ENCODE measurements at regions not wholly inside any gene's neighbourhood (a gene's known extent, or its start where the extent isn't known, plus 50 kb on each side); places are given as distances from the start of the nearest gene placed in this dataset.

- TF ChIP-seq FOXS1 (CRISPR knock-in tag; IDR thresholded peaks at IDR 0.05) (no peak), PHF8 (IDR thresholded peaks at IDR 0.05; ENCODE audit: borderline replicate concordance, low read depth) (no peak)
Measured at GRCh38 chr2:156165742-156166141, 166.8 kb downstream of the NR4A2 start (continued).

DNA sequence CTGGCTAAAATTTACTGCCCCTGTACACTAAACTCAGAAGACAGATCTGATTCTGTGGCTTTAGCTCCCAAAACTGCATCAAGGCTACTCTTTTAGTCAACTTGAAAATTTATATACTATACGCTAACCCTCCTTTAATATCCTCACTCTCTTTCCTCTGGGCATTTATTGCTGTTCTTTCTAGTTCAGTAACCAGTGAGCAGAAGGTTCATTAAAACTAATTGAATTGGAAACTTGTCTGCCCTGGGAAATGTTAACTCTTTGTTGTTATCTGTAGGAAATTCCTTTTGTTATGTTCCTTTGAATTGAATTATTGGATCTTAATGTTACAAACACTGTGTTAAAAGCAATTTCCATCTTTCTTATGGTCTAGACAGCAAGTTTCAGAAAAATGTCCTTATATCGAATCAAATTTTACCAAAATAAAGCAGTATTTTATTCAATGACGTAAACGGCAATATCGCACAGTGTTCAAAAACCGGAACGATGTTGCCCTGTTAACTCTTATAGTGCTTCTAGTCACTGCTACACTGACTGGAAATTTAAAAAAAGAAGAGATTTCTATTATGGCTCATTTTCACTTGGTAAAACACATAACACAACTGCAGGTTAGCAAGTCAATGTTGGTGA lies 168.3 kb downstream of the NR4A2 start:
- FAIRE-seq: no peak
- ChIA-PET POLR2A (no interaction called here), CTCF (no interaction called here)
- H3K4me2 ChIP-seq: no peak overlapping the region
- DNase-seq (ENCODE audit: low read depth in 1 of 2, low spot score in 1 of 2): no peak
- no peak for TF ChIP-seq RAD21 (conservative IDR thresholded peaks at IDR 0.05 in 1 of 2, IDR thresholded peaks at IDR 0.05 in 1 of 2)
- TF ChIP-seq E2F6 (IDR thresholded peaks at IDR 0.05; ENCODE audit: borderline replicate concordance, low read depth): no peak
- no peak for TF ChIP-seq EHMT2 (IDR thresholded peaks at IDR 0.05; ENCODE audit: low read depth)
- no peak for TF ChIP-seq FOSL2 (IDR thresholded peaks at IDR 0.05)
- no peak for TF ChIP-seq FOSL2 (CRISPR knock-in tag; IDR thresholded peaks at IDR 0.05)
- TF ChIP-seq ESRRA (IDR thresholded peaks at IDR 0.05; ENCODE audit: borderline replicate concordance, low read length): no peak
- no peak for TF ChIP-seq TP53 (CRISPR knock-in tag; IDR thresholded peaks at IDR 0.05)
- no peak overlapping the region for H3K27ac ChIP-seq
- ATAC-seq: no peak
- WGBS (ENCODE audit: missing lambda C conversion rate): 77% methylated on average over 7 of the region's 7 CpGs
- H3K4me1 ChIP-seq: no peaks in the 10 kb centered on the region
- no peak overlapping the region for H3K4me3 ChIP-seq
- H3K9me3 ChIP-seq: no peaks in the 10 kb centered on the region

GRCh38 chr2:156158808-156159207 lies 173.7 kb downstream of the NR4A2 start:
- POLR2A ChIA-PET: no interaction called here
- Histone ChIP-seq H3K4me1 (no peaks in the 10 kb centered on the region), H3K4me2 (no peak overlapping the region), H3K9me3 (no peaks in the 10 kb centered on the region), H3K27ac (no peak overlapping the region), H3K4me3 (no peak overlapping the region)
- FAIRE-seq (no peak), ATAC-seq (no peak), DNase-seq (ENCODE audit: low read depth in 1 of 2, low spot score in 1 of 2) (no peak)
- TF ChIP-seq EHF (CRISPR knock-in tag; IDR thresholded peaks at IDR 0.05) (no peak), POLR2AphosphoS2 (conservative IDR thresholded peaks at IDR 0.05; ENCODE audit: low read length) (no peak), HDAC2 (IDR thresholded peaks at IDR 0.05) (no peak)
- CTCF ChIA-PET: no interaction called here
- WGBS (ENCODE audit: missing lambda C conversion rate): 39% methylated on average over 2 of the region's 2 CpGs

DNA sequence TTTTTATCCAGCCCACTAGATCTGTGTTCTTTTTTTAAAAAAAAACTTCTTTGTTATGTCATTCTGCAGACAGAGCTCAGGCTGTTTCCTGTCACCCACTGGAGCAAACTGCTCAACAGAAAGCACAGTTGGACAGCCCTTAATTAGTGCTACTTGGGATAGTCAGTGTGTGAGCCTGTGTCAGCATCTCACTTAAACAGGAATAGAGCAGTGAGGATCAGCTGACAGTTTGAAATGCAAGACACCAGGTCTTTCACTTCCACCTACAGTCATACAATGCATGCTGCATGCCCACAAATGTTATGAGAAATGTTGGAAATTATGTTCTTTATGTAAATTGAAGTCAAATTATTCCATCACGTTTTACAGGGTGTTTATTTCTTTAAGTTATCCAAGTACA lies 174.9 kb downstream of the NR4A2 start:
- Histone ChIP-seq H3K4me1 (no peaks in the 10 kb centered on the region), H3K9me3 (no peaks in the 10 kb centered on the region), H3K27ac (no peak overlapping the region), H3K4me2 (no peak overlapping the region), H3K4me3 (no peak overlapping the region)
- ATAC-seq (no peak), DNase-seq (ENCODE audit: low read depth in 1 of 2, low spot score in 1 of 2) (no peak), FAIRE-seq (no peak)
- ChIA-PET CTCF (no interaction called here), POLR2A (no interaction called here)
- TF ChIP-seq MAFK (IDR thresholded peaks at IDR 0.05; ENCODE audit: partially characterized antibody) (no peak), HDAC2 (IDR thresholded peaks at IDR 0.05) (no peak), TP53 (CRISPR knock-in tag; IDR thresholded peaks at IDR 0.05) (no peak)
- 15% methylated on average over 1 of the region's 1 CpG for WGBS (ENCODE audit: missing lambda C conversion rate)

GRCh38 chr2:156156580-156156979 lies 175.9 kb downstream of the NR4A2 start:
- ChIA-PET CTCF (interaction anchor here (0.7 kb wide), 1 partner anchor 626 kb away, joined by 3 read pairs; no protein-coding TSS in a partner anchor), POLR2A (no interaction called here)
- DNase-seq (ENCODE audit: low read depth in 1 of 2, low spot score in 1 of 2) (no peak), ATAC-seq (no peak), FAIRE-seq (no peak)
- H3K4me2 ChIP-seq: no peak overlapping the region
- 86% methylated on average over 2 of the region's 2 CpGs for WGBS (ENCODE audit: missing lambda C conversion rate)
- no peak overlapping the region for H3K27ac ChIP-seq
- no peak overlapping the region for H3K4me3 ChIP-seq
- no peak for TF ChIP-seq RAD21 (conservative IDR thresholded peaks at IDR 0.05 in 1 of 2, IDR thresholded peaks at IDR 0.05 in 1 of 2)
- TF ChIP-seq SMC3 (IDR thresholded peaks at IDR 0.05): no peak
- no peak for TF ChIP-seq KDM1A (IDR thresholded peaks at IDR 0.05; ENCODE audit: low read depth)
- no peaks in the 10 kb centered on the region for H3K4me1 ChIP-seq
- H3K9me3 ChIP-seq: no peaks in the 10 kb centered on the region

GRCh38 chr2:156155319-156155718 lies 177.2 kb downstream of the NR4A2 start:
- no peaks in the 10 kb centered on the region for H3K4me1 ChIP-seq
- no peak for DNase-seq (ENCODE audit: low read depth in 1 of 2, low spot score in 1 of 2)
- FAIRE-seq: no peak
- TF ChIP-seq MAFK (IDR thresholded peaks at IDR 0.05; ENCODE audit: partially characterized antibody) (no peak), HOXB5 (CRISPR knock-in tag; IDR thresholded peaks at IDR 0.05) (no peak), EP300 (IDR thresholded peaks at IDR 0.05) (no peak), MAZ (IDR thresholded peaks at IDR 0.05; ENCODE audit: borderline replicate concordance, low read depth, low read length) (no peak), RARB (CRISPR knock-in tag; IDR thresholded peaks at IDR 0.05) (no peak), FOSL2 (IDR thresholded peaks at IDR 0.05) (no peak), FOSL2 (CRISPR knock-in tag; IDR thresholded peaks at IDR 0.05) (no peak), BCL3 (IDR thresholded peaks at IDR 0.05) (no peak)
- no peaks in the 10 kb centered on the region for H3K9me3 ChIP-seq
- POLR2A ChIA-PET: no interaction called here
- H3K4me2 ChIP-seq: no peak overlapping the region
- CTCF ChIA-PET: no interaction called here
- H3K4me3 ChIP-seq: no peak overlapping the region
- ATAC-seq: no peak
- H3K27ac ChIP-seq: no peak overlapping the region
- WGBS (ENCODE audit: missing lambda C conversion rate): 60% methylated on average over 3 of the region's 3 CpGs

Data from A549 (cell line).